ENCODE measurements at regions not wholly inside any gene's neighbourhood (a gene's known extent, or its start where the extent isn't known, plus 50 kb on each side); places are given as distances from the start of the nearest gene placed in this dataset.

- no peak for TF ChIP-seq CTCF (conservative IDR thresholded peaks at IDR 0.05)
- no peak for TF ChIP-seq ZFX (IDR thresholded peaks at IDR 0.05)
Observed at GRCh38 chr5:110925398-110925797, 146.1 kb upstream of the TSLP start.

Measured in C4-2B (cell line).